HCT116 (cell line): ENCODE measurements at regions not wholly inside any gene's neighbourhood (a gene's known extent, or its start where the extent isn't known, plus 50 kb on each side); places are given as distances from the start of the nearest gene placed in this dataset.

Experiments
- ATAC-seq: fragments of 200-7000 bp; cut with Tn5 transposase; 2 replicates; pipeline ENCODE4 v1.9.1; 2020; ENCODE audit warnings: mild to moderate bottlenecking, moderate library complexity
- BruUV-seq: library from RNA; stranded (reverse); fragments of 400-500 nt; replicated peaks from 2 replicates; lab custom pipeline; 2021; lab: Mats Ljungman, UMichigan
- CTCF ChIA-PET: fragments of 300-600 bp; sonication (Branson Sonifier 250); formaldehyde crosslinking; loops from one replicate; lab custom pipeline; 2021; ENCODE audit warnings: antibody characterized with exemption; lab: Charles Lee
- POLR2A ChIA-PET: fragments of 300-600, 350-600 bp; sonication (Branson Sonifier 250); formaldehyde crosslinking; loops from one replicate; lab custom pipeline; 2021; ENCODE audit warnings: antibody characterized with exemption; lab: Charles Lee
- RAD21 ChIA-PET, 2 experiments: fragments of 300-600 bp; sonication (Branson Sonifier 250); formaldehyde crosslinking; loops; one replicate each; lab custom pipeline; 2023; ENCODE audit warnings: low total read pairs in 2 of 2; ENCODE audit not compliant: uncharacterized antibody in 2 of 2, unreplicated experiment in 2 of 2, low non-redundant PET in 1 of 2; lab: Charles Lee
- DNase-seq: peaks from one replicate; pipeline ENCODE4 v3.0.0-alpha.2; 2010; ENCODE audit warnings: low read depth, low spot score
- H2AFZ ChIP-seq: fragments of 200-600 bp; shearing (Covaris generic), sonication (generic); 2 replicates; pipeline ENCODE4 v1.6.1; 2017; ENCODE audit warnings: low read depth, mixed run types, mixed read lengths, antibody characterized with exemption, low read length; ENCODE audit not compliant: poor library complexity, severe bottlenecking
- H3K27ac ChIP-seq: 2 replicates; pipeline ENCODE4 v1.5.1; 2012; ENCODE audit warnings: low read depth, low read length
- H3K27me3 ChIP-seq: fragments of 200-600 bp; sonication (generic); 2 replicates; pipeline ENCODE4 v1.6.1; 2016; ENCODE audit warnings: mixed run types, low read length, mixed read lengths; ENCODE audit not compliant: insufficient read depth
- H3K36me3 ChIP-seq, 2 experiments: fragments of 200-500 bp in 1 of 2; fragments of 200-600 bp in 1 of 2; sonication (Bioruptor generic) in 1 of 2; sonication (generic) in 1 of 2; 2 replicates each; pipeline versions ENCODE4 v1.5.1 to v1.6.1; 2014 to 2016; ENCODE audit warnings: low read length in 2 of 2, inconsistent platforms in 1 of 2, mixed read lengths in 1 of 2, mixed run types in 1 of 2; ENCODE audit not compliant: insufficient read depth in 2 of 2, control insufficient read depth in 1 of 2
- H3K4me1 ChIP-seq, 2 experiments: fragments of 200-600 bp in 1 of 2; sonication (generic) in 1 of 2; 2 replicates each; pipeline versions ENCODE4 v1.5.1 to v1.6.1; 2012 to 2017; ENCODE audit warnings: low read length in 2 of 2, inconsistent platforms in 1 of 2, mild to moderate bottlenecking in 1 of 2, mixed read lengths in 1 of 2, mixed run types in 1 of 2, moderate library complexity in 1 of 2; ENCODE audit not compliant: insufficient read depth in 2 of 2, control insufficient read depth in 1 of 2
- H3K4me2 ChIP-seq: fragments of 200-600 bp; sonication (generic); 2 replicates; pipeline ENCODE4 v1.6.1; 2017; ENCODE audit warnings: mixed run types, low read length, mixed read lengths
- H3K4me3 ChIP-seq, 2 experiments: fragments of 200-600 bp in 1 of 2; sonication (generic) in 1 of 2; replicated peaks in 1 of 2; 2 replicates each; pipeline ENCODE4 v1.5.1; 2011 to 2016; ENCODE audit warnings: low read length in 2 of 2, control low read depth in 1 of 2, low read depth in 1 of 2, mild to moderate bottlenecking in 1 of 2, mixed read lengths in 1 of 2, mixed run types in 1 of 2
- H3K79me2 ChIP-seq: fragments of 200-600 bp; sonication (generic); 2 replicates; pipeline ENCODE4 v1.6.1; 2017; ENCODE audit warnings: mild to moderate bottlenecking, mixed run types, low read length, moderate library complexity, mixed read lengths; ENCODE audit not compliant: insufficient read depth
- H3K9ac ChIP-seq: fragments of 200-600 bp; sonication (generic); 2 replicates; pipeline ENCODE4 v1.6.1; 2016; ENCODE audit warnings: low read length, mixed read lengths
- H3K9me2 ChIP-seq: fragments of 200-600 bp; sonication (generic), shearing (Covaris generic); 2 replicates; pipeline ENCODE4 v1.6.1; 2017; ENCODE audit warnings: mixed run types, mild to moderate bottlenecking, moderate library complexity; ENCODE audit not compliant: insufficient read depth
- H3K9me3 ChIP-seq, 2 experiments: fragments of 200-500 bp in 1 of 2; fragments of 200-600 bp in 1 of 2; sonication (Bioruptor generic) in 1 of 2; sonication (generic) in 1 of 2; 2 replicates each; pipeline ENCODE4 v1.6.1; 2014 to 2017; ENCODE audit warnings: low read length in 2 of 2, mixed read lengths in 2 of 2, inconsistent platforms in 1 of 2, low read depth in 1 of 2, mild to moderate bottlenecking in 1 of 2, mixed run types in 1 of 2, moderate library complexity in 1 of 2; ENCODE audit not compliant: control insufficient read depth in 1 of 2, insufficient read depth in 1 of 2
- H4K20me1 ChIP-seq: fragments of 200-600 bp; sonication (generic), shearing (Covaris generic); 2 replicates; pipeline ENCODE4 v1.6.1; 2017; ENCODE audit warnings: mixed run types, mild to moderate bottlenecking, moderate library complexity; ENCODE audit not compliant: insufficient read depth
- CEBPB ChIP-seq: IDR thresholded peaks from 2 replicates; pipeline ENCODE4 v1.6.1; 2012; ENCODE audit warnings: low read depth
- ELF1 ChIP-seq: IDR thresholded peaks from 2 replicates; pipeline ENCODE4 v1.6.1; 2012; ENCODE audit warnings: low read depth, borderline replicate concordance
- POLR2AphosphoS5 ChIP-seq: IDR thresholded peaks from 2 replicates; pipeline ENCODE4 v1.6.1; 2011; ENCODE audit warnings: mild to moderate bottlenecking, low read depth, low read length, moderate library complexity
- RAD21 ChIP-seq: IDR thresholded peaks from 2 replicates; pipeline ENCODE4 v1.6.1; 2012; ENCODE audit warnings: low read depth, mild to moderate bottlenecking
- SRF ChIP-seq: IDR thresholded peaks from 2 replicates; pipeline ENCODE4 v1.6.1; 2012; ENCODE audit warnings: low read depth
- YY1 ChIP-seq: IDR thresholded peaks from 2 replicates; pipeline ENCODE4 v1.6.1; 2011; ENCODE audit warnings: low read length, low read depth, moderate library complexity, mild to moderate bottlenecking; ENCODE audit not compliant: insufficient replicate concordance; ENCODE audit errors: extremely low read depth
- intact Hi-C: fragments of 100-400 bp; cut with micrococcal nuclease; formaldehyde crosslinking; loops from 2 replicates; pipeline ENCODE4 v1.10.0; 2022
- TF ChIP-seq, protein P1 (sequence below): IDR thresholded peaks from 2 replicates; pipeline ENCODE4 v1.6.1; 2012
- TF ChIP-seq, protein P2 (sequence below): IDR thresholded peaks from 2 replicates; pipeline ENCODE4 v1.6.1; 2011; ENCODE audit warnings: mild to moderate bottlenecking, low read length, moderate library complexity; ENCODE audit not compliant: insufficient replicate concordance; ENCODE audit errors: extremely low read depth

DNA sequence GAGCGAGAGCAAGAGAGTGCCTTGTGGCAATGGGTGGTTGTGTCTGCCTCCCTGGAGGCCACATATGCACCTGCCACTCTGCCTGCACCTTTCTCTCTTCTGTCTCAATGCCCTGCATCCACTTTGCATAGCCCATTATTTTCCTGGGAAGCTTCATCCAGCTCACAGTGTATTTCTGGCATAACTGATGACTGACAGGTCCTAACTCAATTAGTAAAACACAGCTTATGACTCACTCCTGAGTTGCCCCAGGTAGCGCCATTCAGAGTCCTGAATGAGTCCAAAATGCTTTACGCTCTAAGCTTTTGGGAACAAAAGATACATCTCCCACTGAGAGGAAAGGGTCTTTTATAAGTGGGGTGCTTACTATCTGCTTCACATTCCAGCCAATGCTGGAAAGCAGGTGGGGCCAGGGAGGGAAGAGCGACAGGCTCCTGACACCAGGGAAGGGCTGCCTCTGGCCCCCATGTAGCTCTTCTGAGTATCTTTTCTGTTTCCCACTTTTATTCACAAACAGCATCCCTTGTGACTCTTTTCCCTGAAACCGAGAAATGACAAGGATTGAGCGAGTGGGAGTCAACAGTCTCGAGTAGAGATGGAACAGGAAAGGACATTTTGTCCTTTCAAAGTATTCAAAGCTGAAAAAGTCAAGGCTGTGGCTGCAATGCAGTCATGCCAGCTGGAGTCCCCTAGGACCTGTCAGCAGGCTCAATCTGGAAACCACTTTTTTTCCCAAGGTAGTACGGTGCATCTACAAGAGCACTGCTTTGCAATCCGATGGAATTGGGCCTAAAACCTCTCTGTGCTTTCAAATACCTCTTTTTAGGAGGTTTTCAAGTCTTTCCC, 479.3 kb upstream of the PODXL start:
- no peaks in the 10 kb centered on the region for H3K9me2 ChIP-seq
- no peaks in the 10 kb centered on the region for H3K36me3 ChIP-seq
- H3K79me2 ChIP-seq, result no peaks in the 10 kb centered on the region
- BruUV-seq, result no TSS peak
- DNase-seq, result no peak
- H3K4me3 ChIP-seq, result no peak overlapping the region
- H3K4me2 ChIP-seq, result no peak overlapping the region
- no peak overlapping the region for H3K27ac ChIP-seq
- CTCF ChIA-PET, result interaction anchor here (1.0 kb wide), 1 partner anchor 14 kb away, joined by 3 read pairs; no protein-coding TSS in a partner anchor
- RAD21 ChIA-PET, result no interaction called here
- H3K9me3 ChIP-seq, result no peaks in the 10 kb centered on the region
- POLR2A ChIA-PET, result no interaction called here
- TF ChIP-seq ELF1 (no peak), CEBPB (no peak), POLR2AphosphoS5 (no peak), RAD21 (no peak), YY1 (no peak), SRF (no peak)
- TF ChIP-seq, protein P1, sequence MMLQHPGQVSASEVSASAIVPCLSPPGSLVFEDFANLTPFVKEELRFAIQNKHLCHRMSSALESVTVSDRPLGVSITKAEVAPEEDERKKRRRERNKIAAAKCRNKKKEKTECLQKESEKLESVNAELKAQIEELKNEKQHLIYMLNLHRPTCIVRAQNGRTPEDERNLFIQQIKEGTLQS, result no peak
- TF ChIP-seq, protein P2, sequence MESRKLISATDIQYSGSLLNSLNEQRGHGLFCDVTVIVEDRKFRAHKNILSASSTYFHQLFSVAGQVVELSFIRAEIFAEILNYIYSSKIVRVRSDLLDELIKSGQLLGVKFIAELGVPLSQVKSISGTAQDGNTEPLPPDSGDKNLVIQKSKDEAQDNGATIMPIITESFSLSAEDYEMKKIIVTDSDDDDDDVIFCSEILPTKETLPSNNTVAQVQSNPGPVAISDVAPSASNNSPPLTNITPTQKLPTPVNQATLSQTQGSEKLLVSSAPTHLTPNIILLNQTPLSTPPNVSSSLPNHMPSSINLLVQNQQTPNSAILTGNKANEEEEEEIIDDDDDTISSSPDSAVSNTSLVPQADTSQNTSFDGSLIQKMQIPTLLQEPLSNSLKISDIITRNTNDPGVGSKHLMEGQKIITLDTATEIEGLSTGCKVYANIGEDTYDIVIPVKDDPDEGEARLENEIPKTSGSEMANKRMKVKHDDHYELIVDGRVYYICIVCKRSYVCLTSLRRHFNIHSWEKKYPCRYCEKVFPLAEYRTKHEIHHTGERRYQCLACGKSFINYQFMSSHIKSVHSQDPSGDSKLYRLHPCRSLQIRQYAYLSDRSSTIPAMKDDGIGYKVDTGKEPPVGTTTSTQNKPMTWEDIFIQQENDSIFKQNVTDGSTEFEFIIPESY, result no peak
- H3K4me1 ChIP-seq, result peaks cover 5% of the 10 kb centered on the region in 2 experiments
- H3K27me3 ChIP-seq, result peaks cover 38% of the 10 kb centered on the region; the same call in 1 of the 2 replicates
- no peak overlapping the region for H3K9ac ChIP-seq
- H4K20me1 ChIP-seq, result no peaks in the 10 kb centered on the region; the same call in 1 of the 2 replicates
- intact Hi-C loops, result loop anchor here (5.0 kb wide), 1 partner anchor 52 kb away; no protein-coding TSS in a partner anchor
- no peak for ATAC-seq
- no peak overlapping the region for H2AFZ ChIP-seq
